Esophagus muscularis mucosa (tissue), 4 donors: ENCODE measurements at regions not wholly inside any gene's neighbourhood (a gene's known extent, or its start where the extent isn't known, plus 50 kb on each side); places are given as distances from the start of the nearest gene placed in this dataset.

Experiments used
- EP300 ChIP-seq: sonication (generic); formaldehyde crosslinking; IDR thresholded peaks from one replicate; pipeline ENCODE4 v1.6.1; 2017; ENCODE audit warnings: antibody characterized with exemption
- POLR2AphosphoS5 ChIP-seq, 2 donors: sonication (generic); formaldehyde crosslinking; IDR thresholded peaks; one replicate each; pipeline ENCODE4 v1.6.1; 2017; ENCODE audit warnings: antibody characterized with exemption in 2 of 2
- TF ChIP-seq, protein P1 (sequence below), 3 experiments: fragments of 200-600 bp in 2 of 3; fragments of 450-650 bp in 1 of 3; sonication (generic) in 2 of 3; IDR thresholded peaks; one replicate each; pipeline ENCODE4 v1.5.1; 2017 to 2019; ENCODE audit warnings: antibody characterized with exemption in 3 of 3, mild to moderate bottlenecking in 2 of 3, moderate library complexity in 1 of 3

GRCh38 chr7:21149809-21150208 lies 278.1 kb upstream of the SP4 start:
- TF ChIP-seq POLR2AphosphoS5 (IDR thresholded peaks at IDR 0.05) (no peak), EP300 (no peak)
- TF ChIP-seq, protein P1, sequence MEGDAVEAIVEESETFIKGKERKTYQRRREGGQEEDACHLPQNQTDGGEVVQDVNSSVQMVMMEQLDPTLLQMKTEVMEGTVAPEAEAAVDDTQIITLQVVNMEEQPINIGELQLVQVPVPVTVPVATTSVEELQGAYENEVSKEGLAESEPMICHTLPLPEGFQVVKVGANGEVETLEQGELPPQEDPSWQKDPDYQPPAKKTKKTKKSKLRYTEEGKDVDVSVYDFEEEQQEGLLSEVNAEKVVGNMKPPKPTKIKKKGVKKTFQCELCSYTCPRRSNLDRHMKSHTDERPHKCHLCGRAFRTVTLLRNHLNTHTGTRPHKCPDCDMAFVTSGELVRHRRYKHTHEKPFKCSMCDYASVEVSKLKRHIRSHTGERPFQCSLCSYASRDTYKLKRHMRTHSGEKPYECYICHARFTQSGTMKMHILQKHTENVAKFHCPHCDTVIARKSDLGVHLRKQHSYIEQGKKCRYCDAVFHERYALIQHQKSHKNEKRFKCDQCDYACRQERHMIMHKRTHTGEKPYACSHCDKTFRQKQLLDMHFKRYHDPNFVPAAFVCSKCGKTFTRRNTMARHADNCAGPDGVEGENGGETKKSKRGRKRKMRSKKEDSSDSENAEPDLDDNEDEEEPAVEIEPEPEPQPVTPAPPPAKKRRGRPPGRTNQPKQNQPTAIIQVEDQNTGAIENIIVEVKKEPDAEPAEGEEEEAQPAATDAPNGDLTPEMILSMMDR (IDR thresholded peaks at IDR 0.05): no peak
